Glomerular visceral epithelial cell (primary cell): ENCODE measurements at regions not wholly inside any gene's neighbourhood (a gene's known extent, or its start where the extent isn't known, plus 50 kb on each side); places are given as distances from the start of the nearest gene placed in this dataset.

ENCODE experiments used
- DNase-seq: peaks from one replicate; pipeline ENCODE4 v3.0.0-alpha.2; 2016; ENCODE audit errors: extremely low spot score

DNA sequence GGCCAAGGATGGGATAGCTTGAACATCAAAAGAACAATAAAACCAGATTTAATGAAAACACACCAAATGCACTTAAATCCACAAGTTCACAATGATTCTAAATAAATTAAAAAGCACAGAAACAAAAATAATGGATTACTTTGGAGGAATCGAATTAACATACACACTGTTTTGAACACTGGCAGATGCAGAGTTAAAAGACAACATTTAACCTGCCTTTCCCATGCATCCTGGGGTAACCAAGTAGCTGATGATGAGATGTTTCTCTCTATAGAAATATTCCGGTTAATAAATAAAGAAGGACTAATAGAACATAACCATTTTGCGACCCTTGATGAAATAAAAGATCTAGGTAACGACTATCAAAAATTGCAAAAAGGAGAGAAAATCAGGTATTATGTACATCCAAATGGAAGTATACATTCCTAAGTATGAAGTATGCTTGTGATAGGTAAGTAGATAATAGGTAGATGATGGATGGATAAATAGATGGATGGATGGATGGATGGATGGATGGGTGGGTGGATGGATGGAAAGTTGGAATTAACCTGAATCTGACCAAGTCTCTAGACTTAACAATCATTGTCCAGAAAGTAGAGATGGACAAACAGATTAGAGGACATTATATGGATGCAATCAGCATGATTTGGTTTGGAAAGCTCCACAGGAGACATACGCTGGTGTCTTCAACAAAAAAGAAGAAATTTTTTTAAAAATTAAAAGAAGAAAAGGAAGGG is 57.4 kb upstream of the MYCN start:
- DNase-seq = no peak

DNA sequence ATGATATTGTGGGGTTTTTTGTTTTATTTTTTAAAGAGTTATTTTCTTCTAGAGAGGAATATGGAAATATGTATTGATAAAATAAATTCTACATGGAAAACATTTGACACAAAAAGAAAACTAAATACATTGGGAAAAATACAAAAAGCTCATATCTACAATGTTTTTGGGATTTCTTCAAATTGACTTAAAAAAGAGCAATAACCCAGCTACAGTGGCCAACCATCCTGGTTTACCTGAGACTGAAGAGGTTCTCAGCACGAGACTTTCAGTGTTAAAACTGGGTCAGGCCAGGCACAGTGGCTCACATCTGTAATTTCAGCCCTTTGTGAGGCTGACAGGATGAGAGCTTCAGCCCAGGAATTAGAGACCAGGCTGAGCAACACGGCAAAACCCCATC is 56.7 kb upstream of the MYCN start:
- no peak for DNase-seq

DNA sequence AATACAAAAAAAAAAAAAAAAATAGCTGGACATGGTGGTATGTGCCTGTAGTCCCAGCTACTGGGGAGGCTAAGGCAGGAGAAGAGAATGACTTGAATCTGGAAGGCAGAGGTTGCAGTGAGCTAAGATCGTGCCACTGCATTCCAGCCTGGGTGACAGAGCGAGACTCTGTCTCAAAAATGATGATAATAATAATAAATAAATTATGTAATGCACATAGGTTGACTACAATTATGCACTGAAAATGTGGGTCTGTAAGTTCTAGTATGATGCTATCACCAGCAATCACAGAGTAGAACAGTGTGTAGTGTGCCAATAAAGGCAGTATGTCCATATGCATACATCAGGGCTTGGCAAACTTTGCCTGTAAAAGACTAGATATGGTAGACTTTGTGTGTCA is 55.6 kb upstream of the MYCN start:
- no peak for DNase-seq

DNA sequence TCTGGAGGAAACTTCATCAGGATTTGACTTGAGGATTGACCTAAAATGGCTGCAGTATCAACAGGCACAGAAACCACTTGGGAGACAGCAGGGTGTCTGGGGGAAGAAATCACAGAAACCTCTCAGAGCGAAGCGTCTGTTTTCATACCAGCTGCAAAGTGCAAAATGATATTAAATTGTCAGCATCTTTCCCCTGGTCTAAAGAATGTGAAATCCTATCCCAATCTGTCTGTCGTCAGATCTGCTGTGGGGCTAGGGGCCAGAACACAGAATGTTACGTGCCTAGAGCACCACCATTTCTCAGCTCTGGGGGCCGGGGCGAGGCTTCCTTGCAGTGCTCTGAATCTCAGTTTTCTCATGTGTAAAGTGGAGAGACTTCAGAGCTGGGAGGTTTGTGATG is 54.1 kb upstream of the MYCN start:
- no peak for DNase-seq

DNA sequence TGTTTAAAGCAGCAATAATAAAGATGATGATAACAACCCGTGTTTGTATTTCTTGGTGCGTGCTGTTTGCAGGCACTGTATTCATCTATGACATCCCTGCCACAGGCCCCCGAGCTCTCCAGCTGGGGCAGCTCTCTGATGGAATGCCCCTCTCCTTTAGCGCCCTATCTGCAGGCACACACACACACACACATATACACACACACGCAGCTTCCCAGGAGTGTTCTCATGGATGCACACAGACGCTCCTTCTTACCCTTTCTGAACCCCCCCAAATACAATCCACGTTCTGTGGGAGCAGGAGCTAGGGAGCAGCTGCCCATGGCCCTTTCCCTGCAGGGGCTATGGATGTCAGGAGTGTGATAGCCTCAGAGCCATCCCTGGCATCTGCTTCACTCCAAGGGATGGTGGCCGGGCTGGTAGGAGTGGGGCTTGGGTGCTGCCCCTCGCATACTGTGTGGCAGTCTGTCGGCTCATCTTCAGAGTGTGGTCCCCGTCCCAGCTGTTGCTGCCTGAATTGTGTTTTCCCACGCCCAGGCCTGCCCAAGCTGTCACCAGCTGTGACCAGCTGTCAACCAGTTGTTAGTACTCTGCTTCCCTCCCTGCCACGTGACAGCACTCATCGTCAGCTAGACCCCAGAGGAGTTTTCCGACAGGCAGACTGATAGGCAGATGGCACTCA is 50.8 kb upstream of the MYCN start:
- DNase-seq = no peak

DNA sequence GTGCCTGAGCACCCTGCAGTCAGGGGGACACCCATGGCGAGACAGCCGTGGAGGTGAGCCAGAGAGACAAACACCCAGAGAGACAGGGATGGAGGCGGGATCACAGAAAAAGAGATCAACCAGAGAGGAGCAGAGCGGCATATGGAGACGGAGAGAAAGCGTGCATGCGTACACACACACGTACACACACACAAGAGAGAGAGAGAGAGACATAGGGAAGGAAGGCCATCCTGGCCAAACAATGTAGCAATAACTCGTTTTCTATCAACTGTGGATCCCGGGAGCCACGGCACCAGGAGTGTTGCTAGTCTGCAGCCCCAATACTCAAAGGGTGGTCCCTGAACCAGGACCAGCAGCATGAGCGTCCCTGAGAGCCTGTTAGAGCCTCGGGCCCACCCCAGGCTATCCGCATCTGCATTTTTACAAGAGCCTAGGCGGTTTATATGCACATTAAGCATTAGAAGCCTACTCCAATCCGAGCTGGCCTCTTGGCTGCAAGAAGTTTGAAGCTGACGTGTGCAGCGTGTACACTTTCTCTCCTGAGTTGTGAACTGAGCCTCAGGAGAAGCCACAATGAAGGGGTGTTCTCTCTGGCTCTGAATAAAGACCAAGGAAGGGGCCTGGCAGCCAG is 50.1 kb upstream of the MYCN start:
- no peak for DNase-seq
